ENCODE measurements at regions not wholly inside any gene's neighbourhood (a gene's known extent, or its start where the extent isn't known, plus 50 kb on each side); places are given as distances from the start of the nearest gene placed in this dataset.
"Not testable (repeated sequence)": the region's sequence is repeated elsewhere in the genome, so short reads cannot be mapped to it uniquely, and the experiment has no call there.

- DNase-seq (ENCODE audit: low spot score), result no peak
- TF ChIP-seq CTCF (IDR thresholded peaks at IDR 0.05; ENCODE audit: borderline replicate concordance, control extremely low read depth, extremely low read depth, insufficient read depth, missing control alignments), result no peak
- in situ Hi-C loops (cut with MboI; ENCODE audit: low sequenced_read_pairs, unreplicated experiment), result loop anchor here (25.0 kb wide), 1 partner anchor 1055 kb away; no protein-coding TSS in a partner anchor
Measured at GRCh38 chr4:138867404-138867803, 148.2 kb upstream of the NOCT start.

GRCh38 chr4:138866314-138866713 is 149.3 kb upstream of the NOCT start:
- no peak for DNase-seq (ENCODE audit: low spot score)
- no peak for TF ChIP-seq CTCF (IDR thresholded peaks at IDR 0.05; ENCODE audit: borderline replicate concordance, control extremely low read depth, extremely low read depth, insufficient read depth, missing control alignments)
- in situ Hi-C loops (cut with MboI; ENCODE audit: low sequenced_read_pairs, unreplicated experiment), result loop anchor here (25.0 kb wide), 1 partner anchor 1054 kb away; no protein-coding TSS in a partner anchor

DNA sequence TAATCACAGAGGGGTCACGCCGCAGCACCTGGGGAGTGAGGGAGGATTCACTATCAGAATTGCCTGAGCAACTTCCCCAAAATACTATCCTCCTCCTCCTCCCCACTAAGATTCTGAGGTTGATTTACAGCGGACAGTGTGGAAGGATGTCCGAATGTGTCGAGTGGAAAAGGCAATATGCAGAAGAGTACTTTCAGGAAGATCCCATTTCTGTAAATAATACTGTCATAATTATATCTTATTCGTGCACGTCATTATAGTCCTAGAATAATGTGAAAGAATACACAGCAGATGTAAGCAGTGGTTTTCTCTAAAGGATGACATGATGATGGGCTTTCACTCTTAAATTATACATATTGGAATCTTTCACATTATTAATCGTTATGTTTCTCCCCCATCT is 149.8 kb upstream of the NOCT start:
- in situ Hi-C loops (cut with MboI; ENCODE audit: low sequenced_read_pairs, unreplicated experiment), result loop anchor here (25.0 kb wide), 1 partner anchor 1053 kb away; no protein-coding TSS in a partner anchor
- no peak for TF ChIP-seq CTCF (IDR thresholded peaks at IDR 0.05; ENCODE audit: borderline replicate concordance, control extremely low read depth, extremely low read depth, insufficient read depth, missing control alignments)

GRCh38 chr4:138864961-138865720 is 150.4 kb upstream of the NOCT start:
- in situ Hi-C loops (cut with MboI; ENCODE audit: low sequenced_read_pairs, unreplicated experiment), result loop anchor here (25.0 kb wide), 1 partner anchor 1053 kb away; no protein-coding TSS in a partner anchor
- no peak for DNase-seq (ENCODE audit: low spot score)
- no peak for TF ChIP-seq CTCF (IDR thresholded peaks at IDR 0.05; ENCODE audit: borderline replicate concordance, control extremely low read depth, extremely low read depth, insufficient read depth, missing control alignments)

More for the DNA sequence above, 149.8 kb upstream of the NOCT start:
- no peak for DNase-seq (ENCODE audit: low spot score)

- in situ Hi-C loops (cut with MboI; ENCODE audit: low sequenced_read_pairs, unreplicated experiment), result loop anchor here (25.0 kb wide), 1 partner anchor 1051 kb away; no protein-coding TSS in a partner anchor
- no peak for DNase-seq (ENCODE audit: low spot score)
- no peak for TF ChIP-seq CTCF (IDR thresholded peaks at IDR 0.05; ENCODE audit: borderline replicate concordance, control extremely low read depth, extremely low read depth, insufficient read depth, missing control alignments)
Measured at GRCh38 chr4:138863160-138863559, 152.4 kb upstream of the NOCT start.

DNA sequence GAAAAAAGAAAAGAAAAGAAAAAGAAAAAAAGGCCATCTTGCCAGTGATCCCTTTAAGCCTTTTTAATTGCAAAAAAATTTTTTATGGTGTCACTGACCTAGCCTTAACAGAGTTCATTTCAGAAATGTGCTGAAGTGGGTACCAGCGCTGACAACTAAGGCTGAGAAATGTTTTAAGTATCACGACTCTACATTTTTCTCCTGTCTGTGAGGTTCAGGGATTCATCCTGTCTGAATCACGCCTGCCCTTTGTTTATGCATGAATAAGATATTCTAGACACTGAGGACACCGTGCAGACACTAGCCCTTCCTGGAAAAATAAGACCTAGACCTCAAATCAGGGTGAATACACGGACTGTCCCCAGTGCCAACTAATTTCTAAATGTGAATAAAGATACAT is 154.4 kb upstream of the NOCT start:
- in situ Hi-C loops (cut with MboI; ENCODE audit: low sequenced_read_pairs, unreplicated experiment), result loop anchor here (25.0 kb wide), 1 partner anchor 1049 kb away; no protein-coding TSS in a partner anchor
- no peak for TF ChIP-seq CTCF (IDR thresholded peaks at IDR 0.05; ENCODE audit: borderline replicate concordance, control extremely low read depth, extremely low read depth, insufficient read depth, missing control alignments)
- no peak for DNase-seq (ENCODE audit: low spot score)

DNA sequence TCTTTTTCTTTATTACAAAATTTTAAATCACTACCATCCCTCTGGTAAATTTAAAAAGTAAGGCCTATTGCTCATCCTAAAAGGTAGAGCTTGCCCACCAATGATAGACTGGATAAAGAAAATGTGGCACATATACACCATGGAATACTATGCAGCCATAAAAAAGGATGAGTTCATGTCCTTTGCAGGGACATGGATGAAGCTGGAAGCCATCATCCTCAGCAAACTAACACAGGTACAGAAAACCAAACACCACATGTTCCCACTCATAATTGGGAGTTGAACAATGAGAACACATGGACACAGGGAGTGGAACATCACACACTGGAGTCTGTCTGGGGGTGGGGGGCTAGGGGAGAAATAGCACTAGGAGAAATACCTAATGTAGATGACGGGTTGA is 155.2 kb upstream of the NOCT start:
- in situ Hi-C loops (cut with MboI; ENCODE audit: low sequenced_read_pairs, unreplicated experiment), result loop anchor here (25.0 kb wide), 1 partner anchor 1048 kb away; no protein-coding TSS in a partner anchor
- not testable (repeated sequence) for DNase-seq (ENCODE audit: low spot score)

Data from GM13976 (cell line).